H7 (cell line): ENCODE measurements at regions not wholly inside any gene's neighbourhood (a gene's known extent, or its start where the extent isn't known, plus 50 kb on each side); places are given as distances from the start of the nearest gene placed in this dataset.

Experiments used
- DNase-seq: peaks from one replicate; pipeline ENCODE4 v3.0.0; 2012
- H3K27me3 ChIP-seq: 2 replicates; pipeline ENCODE4 v1.6.0; 2011; ENCODE audit warnings: mild to moderate bottlenecking, low read length; ENCODE audit not compliant: control insufficient read depth, insufficient read depth
- H3K36me3 ChIP-seq: replicated peaks from 2 replicates; pipeline ENCODE4 v1.5.1; 2011; ENCODE audit warnings: low read length; ENCODE audit not compliant: control insufficient read depth, insufficient read depth
- H3K4me3 ChIP-seq: 2 replicates; pipeline ENCODE4 v1.5.1; 2011; ENCODE audit warnings: low read depth, mild to moderate bottlenecking, control low read depth, low read length, moderate library complexity; ENCODE audit not compliant: insufficient read depth

DNA sequence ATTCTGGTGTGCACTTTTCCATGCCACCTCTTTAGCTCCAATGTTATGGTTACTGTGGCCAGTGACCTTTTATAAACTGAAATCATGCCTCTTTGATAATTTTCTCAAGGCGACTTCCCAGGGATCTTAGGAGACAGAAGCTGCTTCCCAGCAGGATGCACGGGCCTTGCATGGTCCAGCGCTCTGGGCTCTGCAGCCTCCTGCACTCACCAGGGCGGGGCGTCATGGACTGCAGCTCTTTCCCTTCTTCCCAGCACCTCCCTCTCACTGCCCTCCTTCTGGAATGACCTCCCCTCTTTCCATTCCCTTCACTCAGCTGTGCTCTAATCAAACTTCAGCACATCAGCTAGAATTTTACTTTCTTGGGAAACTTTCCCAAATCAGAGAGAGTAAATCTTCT is 318.3 kb downstream of the IRS2 start:
- Histone ChIP-seq H3K4me3 (no peak overlapping the region), H3K27me3 (no peaks in the 10 kb centered on the region), H3K36me3 (no peaks in the 10 kb centered on the region)
- no peak for DNase-seq

- H3K4me3 ChIP-seq = no peak overlapping the region
- DNase-seq = no peak
- no peaks in the 10 kb centered on the region for H3K27me3 ChIP-seq
- no peaks in the 10 kb centered on the region for H3K36me3 ChIP-seq
Measured at GRCh38 chr13:109465148-109465547, 321.2 kb downstream of the IRS2 start.

DNA sequence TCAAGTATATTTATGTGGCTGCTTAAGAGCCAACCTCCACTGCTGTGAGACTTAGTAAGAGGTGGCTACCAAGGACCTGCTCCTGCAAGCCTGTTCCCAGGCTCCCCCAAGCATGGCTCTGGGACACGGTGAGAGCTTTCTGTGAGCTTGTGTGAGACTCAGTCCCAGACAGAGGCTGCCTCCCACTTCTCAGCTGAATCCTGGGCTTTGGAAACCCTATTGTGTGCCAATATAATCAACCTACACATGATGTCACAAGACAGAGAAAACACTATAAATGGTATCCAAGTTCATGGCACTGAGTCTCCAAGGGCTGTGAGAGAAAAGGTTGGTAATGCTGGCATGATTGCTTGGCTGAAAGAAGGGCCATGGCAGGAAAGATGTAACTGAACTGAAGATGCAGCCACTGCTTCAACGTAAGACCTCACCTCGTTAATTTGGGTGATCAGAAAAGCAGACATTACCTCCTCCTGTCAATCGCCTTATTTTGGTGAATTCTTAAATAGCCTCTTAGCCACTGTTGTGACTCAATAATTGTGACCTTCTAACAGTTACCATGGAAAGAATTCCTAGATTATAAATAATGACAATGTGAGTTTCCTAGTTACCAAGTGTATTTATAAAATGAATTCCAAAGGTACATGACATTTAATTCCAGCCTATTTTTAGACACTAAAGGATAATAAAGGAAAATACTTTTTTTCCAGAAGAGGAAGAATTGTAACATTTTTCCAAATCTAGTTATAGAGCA is 332.0 kb downstream of the IRS2 start:
- DNase-seq = no peak
- Histone ChIP-seq H3K4me3 (no peak overlapping the region), H3K27me3 (no peaks in the 10 kb centered on the region), H3K36me3 (no peaks in the 10 kb centered on the region)

DNA sequence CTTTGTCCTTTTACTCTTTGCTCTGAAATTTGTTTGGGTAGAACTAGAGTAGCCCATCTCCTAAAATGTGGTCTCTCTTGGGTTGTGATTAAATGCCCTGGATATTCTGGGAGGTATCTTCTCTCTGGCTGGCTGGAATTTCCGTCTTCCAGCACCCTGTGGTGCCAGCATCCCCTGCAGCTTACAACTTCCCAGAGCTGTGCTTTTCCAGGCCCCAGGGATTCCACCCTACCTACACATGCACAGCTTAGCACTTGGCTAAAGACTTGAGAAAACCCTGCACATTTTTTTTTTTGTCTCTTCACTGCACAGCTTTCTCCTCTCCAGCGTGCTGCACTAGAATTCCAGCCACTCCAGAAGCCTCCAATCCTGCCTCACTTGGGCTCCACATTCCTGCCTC is 334.7 kb downstream of the IRS2 start:
- H3K27me3 ChIP-seq = no peaks in the 10 kb centered on the region
- DNase-seq = no peak
- H3K36me3 ChIP-seq = no peaks in the 10 kb centered on the region
- no peak overlapping the region for H3K4me3 ChIP-seq

GRCh38 chr13:109448629-109449028 is 337.8 kb downstream of the IRS2 start:
- DNase-seq = no peak
- H3K27me3 ChIP-seq = no peaks in the 10 kb centered on the region
- no peak overlapping the region for H3K4me3 ChIP-seq
- no peaks in the 10 kb centered on the region for H3K36me3 ChIP-seq

DNA sequence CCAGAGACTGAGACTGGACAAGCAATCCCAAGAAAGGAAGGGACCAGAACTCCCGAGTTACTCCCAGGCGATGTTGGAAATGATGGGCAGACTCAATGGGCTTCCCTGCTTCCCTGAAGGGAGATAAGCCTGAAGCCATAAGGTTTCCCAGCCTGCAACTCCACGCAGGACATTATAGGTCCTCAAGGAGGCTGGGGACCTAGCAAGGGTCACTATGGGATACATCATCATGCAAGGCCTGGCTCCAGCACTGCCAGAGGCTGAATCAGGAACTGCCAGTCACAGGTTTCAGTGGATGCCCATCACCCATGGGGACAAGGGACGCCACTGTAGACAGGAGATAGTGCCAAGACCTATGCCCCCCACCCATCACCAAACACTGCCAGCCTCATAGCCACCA is 338.7 kb downstream of the IRS2 start:
- H3K27me3 ChIP-seq = no peaks in the 10 kb centered on the region

GRCh38 chr13:109440320-109440719 is 346.1 kb downstream of the IRS2 start:
- no peak for DNase-seq
- H3K27me3 ChIP-seq = no peaks in the 10 kb centered on the region
- H3K36me3 ChIP-seq = no peaks in the 10 kb centered on the region
- H3K4me3 ChIP-seq = no peak overlapping the region

More for the DNA sequence above, 338.7 kb downstream of the IRS2 start:
- H3K4me3 ChIP-seq = no peak overlapping the region
- H3K36me3 ChIP-seq = no peaks in the 10 kb centered on the region
- no peak for DNase-seq

DNA sequence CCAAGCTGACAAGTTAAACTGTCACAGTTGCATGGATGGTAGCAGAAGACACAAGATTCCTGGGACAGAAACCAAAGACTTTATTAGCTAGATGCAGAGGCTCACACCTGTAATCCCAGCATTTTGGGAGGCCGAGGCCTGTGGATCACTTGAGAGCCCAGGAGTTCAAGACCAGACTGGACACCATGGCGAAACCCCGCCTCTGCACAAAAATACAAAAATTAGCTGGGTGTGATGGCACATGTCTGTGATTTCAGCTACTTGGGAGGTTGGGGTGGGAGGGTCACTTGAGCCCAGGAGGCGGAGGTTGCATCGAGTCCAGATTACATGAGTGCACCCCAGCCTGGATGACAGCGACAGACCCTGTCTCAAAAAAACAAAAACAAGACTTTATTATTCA is 346.6 kb downstream of the IRS2 start:
- Histone ChIP-seq H3K4me3 (no peak overlapping the region), H3K36me3 (no peaks in the 10 kb centered on the region), H3K27me3 (no peaks in the 10 kb centered on the region)
- no peak for DNase-seq

DNA sequence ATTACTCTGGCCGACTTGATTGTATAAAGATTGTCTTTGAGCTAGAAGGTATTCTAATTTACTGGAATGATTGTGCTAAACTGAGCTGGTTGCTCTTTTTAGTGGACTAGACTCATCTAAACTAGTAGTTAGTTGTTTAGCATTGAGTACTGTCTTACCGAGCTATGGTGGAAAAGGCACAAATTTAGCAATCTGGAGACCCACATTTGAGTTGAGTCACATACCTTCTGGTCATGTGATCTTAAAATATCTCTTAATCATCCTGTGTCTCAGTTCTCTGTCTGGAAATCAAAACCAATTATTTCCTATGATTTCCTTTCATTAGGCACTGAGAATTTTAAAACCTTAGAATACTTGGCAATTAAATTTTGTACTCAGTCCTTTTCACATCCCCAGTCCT is 349.5 kb downstream of the IRS2 start:
- no peak for DNase-seq
- H3K27me3 ChIP-seq = no peaks in the 10 kb centered on the region
- no peaks in the 10 kb centered on the region for H3K36me3 ChIP-seq
- no peak overlapping the region for H3K4me3 ChIP-seq

GRCh38 chr13:109436055-109436622 is 350.2 kb downstream of the IRS2 start:
- Histone ChIP-seq H3K4me3 (no peak overlapping the region), H3K27me3 (no peaks in the 10 kb centered on the region), H3K36me3 (no peaks in the 10 kb centered on the region)
- no peak for DNase-seq

DNA sequence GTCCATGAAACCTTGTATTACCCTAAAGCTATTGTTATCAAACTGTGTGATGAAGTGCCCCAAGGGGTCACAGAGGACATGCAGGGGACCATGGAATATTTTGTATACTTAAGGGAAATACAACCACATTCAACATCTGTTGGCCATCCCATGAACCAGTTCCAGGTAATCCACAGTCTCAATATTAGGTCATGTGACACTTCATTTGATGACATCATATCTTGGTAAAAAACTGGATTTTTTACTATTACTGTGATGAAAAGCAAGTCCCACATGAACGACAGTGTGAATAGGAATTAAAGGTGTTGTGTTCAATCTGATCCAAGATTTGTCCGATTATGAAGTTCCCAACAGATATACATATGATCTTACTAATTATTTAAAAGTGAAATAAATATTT is 355.2 kb downstream of the IRS2 start:
- no peak for DNase-seq
- no peaks in the 10 kb centered on the region for H3K36me3 ChIP-seq
- H3K27me3 ChIP-seq = no peaks in the 10 kb centered on the region
- no peak overlapping the region for H3K4me3 ChIP-seq

DNA sequence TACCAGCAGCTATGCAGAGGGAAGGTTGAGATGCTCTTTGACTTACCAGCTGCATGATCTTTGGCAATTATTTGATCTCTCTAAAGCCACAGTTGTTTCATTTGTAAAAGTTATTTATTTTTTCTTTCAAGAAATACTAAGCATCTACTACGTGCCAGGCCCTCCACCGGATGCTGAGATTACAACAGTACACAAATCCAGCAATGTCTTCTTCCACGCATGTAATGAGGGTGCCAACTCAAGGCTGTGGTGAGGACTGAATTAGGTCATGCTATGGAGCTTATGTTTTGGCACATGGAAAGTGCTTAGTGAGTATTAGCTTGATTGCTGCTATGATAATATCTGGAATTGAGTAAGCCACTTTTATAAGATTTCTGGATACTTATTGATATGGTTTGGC is 358.2 kb downstream of the IRS2 start:
- no peaks in the 10 kb centered on the region for H3K27me3 ChIP-seq
- DNase-seq = no peak
- H3K4me3 ChIP-seq = no peak overlapping the region
- H3K36me3 ChIP-seq = no peaks in the 10 kb centered on the region

- no peaks in the 10 kb centered on the region for H3K36me3 ChIP-seq
- H3K27me3 ChIP-seq = no peaks in the 10 kb centered on the region
- no peak overlapping the region for H3K4me3 ChIP-seq
- DNase-seq = no peak
Measured at GRCh38 chr13:109427695-109428094, 358.7 kb downstream of the IRS2 start.

GRCh38 chr13:109427148-109427547 is 359.2 kb downstream of the IRS2 start:
- Histone ChIP-seq H3K4me3 (no peak overlapping the region), H3K36me3 (no peaks in the 10 kb centered on the region), H3K27me3 (no peaks in the 10 kb centered on the region)
- no peak for DNase-seq

GRCh38 chr13:109426690-109426990 is 359.7 kb downstream of the IRS2 start:
- H3K36me3 ChIP-seq = no peaks in the 10 kb centered on the region
- DNase-seq = no peak
- H3K27me3 ChIP-seq = no peaks in the 10 kb centered on the region
- no peak overlapping the region for H3K4me3 ChIP-seq
